Osteoblast (primary cell): ENCODE measurements at regions not wholly inside any gene's neighbourhood (a gene's known extent, or its start where the extent isn't known, plus 50 kb on each side); places are given as distances from the start of the nearest gene placed in this dataset.

Source experiments
- DNase-seq: peaks from one replicate; pipeline ENCODE4 v3.0.0; 2011; ENCODE audit warnings: low spot score, mixed read lengths; ENCODE audit not compliant: insufficient read length; ENCODE audit errors: missing footprints
- H2AFZ ChIP-seq: 2 replicates; pipeline ENCODE4 v1.6.0; 2011; ENCODE audit warnings: mild to moderate bottlenecking, low read length
- H3K27ac ChIP-seq: 2 replicates; pipeline ENCODE4 v1.5.1; 2011; ENCODE audit warnings: mild to moderate bottlenecking, low read depth, low read length, moderate library complexity
- H3K27me3 ChIP-seq: 2 replicates; pipeline ENCODE4 v1.6.0; 2012; ENCODE audit warnings: mild to moderate bottlenecking, control low read depth, inconsistent platforms, low read length, moderate library complexity; ENCODE audit not compliant: insufficient read depth
- H3K36me3 ChIP-seq: 2 replicates; pipeline ENCODE4 v1.5.1; 2011; ENCODE audit warnings: mild to moderate bottlenecking, low read length, control low read depth, moderate library complexity; ENCODE audit not compliant: insufficient read depth
- H3K4me1 ChIP-seq: 2 replicates; pipeline ENCODE4 v1.5.1; 2011; ENCODE audit warnings: mild to moderate bottlenecking, low read length, control low read depth, moderate library complexity; ENCODE audit not compliant: insufficient read depth
- H3K4me2 ChIP-seq: 2 replicates; pipeline ENCODE4 v1.6.0; 2011; ENCODE audit warnings: mild to moderate bottlenecking, low read length; ENCODE audit not compliant: insufficient read depth
- H3K4me3 ChIP-seq: fragments of 200-600 bp; sonication (generic); 3 replicates; pipeline ENCODE4 v1.5.1; 2012; ENCODE audit warnings: mild to moderate bottlenecking, low read length, inconsistent platforms; ENCODE audit not compliant: insufficient read depth
- H3K79me2 ChIP-seq: 2 replicates; pipeline ENCODE4 v1.6.0; 2012; ENCODE audit warnings: mild to moderate bottlenecking, low read length, control low read depth, inconsistent platforms; ENCODE audit not compliant: insufficient read depth
- H3K9me3 ChIP-seq: 2 replicates; pipeline ENCODE4 v1.5.1; 2011; ENCODE audit warnings: low read depth, low read length, control low read depth
- H4K20me1 ChIP-seq: 2 replicates; pipeline ENCODE4 v1.6.0; 2012; ENCODE audit warnings: mild to moderate bottlenecking, low read length, control low read depth; ENCODE audit not compliant: insufficient read depth
- TF ChIP-seq, protein P1 (sequence below): IDR thresholded peaks from 2 replicates; pipeline ENCODE4 v1.5.1; 2011; ENCODE audit warnings: mild to moderate bottlenecking, low read depth, low read length, moderate library complexity; ENCODE audit errors: extremely low read depth

DNA sequence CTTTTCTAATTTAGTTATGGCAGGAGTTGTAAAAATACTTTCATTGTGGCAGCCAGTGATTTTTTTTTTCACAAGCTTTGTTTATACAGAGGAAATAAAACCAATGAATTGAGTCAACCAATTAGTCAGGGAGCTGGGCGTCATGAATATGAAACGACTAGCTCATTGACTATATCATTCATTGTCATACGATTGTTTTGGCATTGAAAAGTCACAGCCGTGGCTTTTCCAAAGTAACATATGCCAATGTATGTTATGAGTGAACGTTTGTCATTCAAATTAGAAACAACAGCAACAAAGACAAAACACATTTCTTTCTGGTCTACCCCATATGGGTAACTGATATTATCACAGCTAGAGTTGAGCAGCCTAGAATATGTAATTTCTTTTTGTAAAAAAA lies 810.6 kb downstream of the EPHA7 start:
- Histone ChIP-seq H3K4me2 (no peak overlapping the region), H2AFZ (no peak overlapping the region), H3K4me1 (no peaks in the 10 kb centered on the region), H3K4me3 (no peak overlapping the region), H3K36me3 (no peaks in the 10 kb centered on the region), H3K27ac (no peak overlapping the region), H3K9me3 (no peaks in the 10 kb centered on the region), H3K27me3 (no peaks in the 10 kb centered on the region), H4K20me1 (no peaks in the 10 kb centered on the region), H3K79me2 (no peaks in the 10 kb centered on the region)
- TF ChIP-seq, protein P1, sequence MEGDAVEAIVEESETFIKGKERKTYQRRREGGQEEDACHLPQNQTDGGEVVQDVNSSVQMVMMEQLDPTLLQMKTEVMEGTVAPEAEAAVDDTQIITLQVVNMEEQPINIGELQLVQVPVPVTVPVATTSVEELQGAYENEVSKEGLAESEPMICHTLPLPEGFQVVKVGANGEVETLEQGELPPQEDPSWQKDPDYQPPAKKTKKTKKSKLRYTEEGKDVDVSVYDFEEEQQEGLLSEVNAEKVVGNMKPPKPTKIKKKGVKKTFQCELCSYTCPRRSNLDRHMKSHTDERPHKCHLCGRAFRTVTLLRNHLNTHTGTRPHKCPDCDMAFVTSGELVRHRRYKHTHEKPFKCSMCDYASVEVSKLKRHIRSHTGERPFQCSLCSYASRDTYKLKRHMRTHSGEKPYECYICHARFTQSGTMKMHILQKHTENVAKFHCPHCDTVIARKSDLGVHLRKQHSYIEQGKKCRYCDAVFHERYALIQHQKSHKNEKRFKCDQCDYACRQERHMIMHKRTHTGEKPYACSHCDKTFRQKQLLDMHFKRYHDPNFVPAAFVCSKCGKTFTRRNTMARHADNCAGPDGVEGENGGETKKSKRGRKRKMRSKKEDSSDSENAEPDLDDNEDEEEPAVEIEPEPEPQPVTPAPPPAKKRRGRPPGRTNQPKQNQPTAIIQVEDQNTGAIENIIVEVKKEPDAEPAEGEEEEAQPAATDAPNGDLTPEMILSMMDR, result no peak
- no peak for DNase-seq

DNA sequence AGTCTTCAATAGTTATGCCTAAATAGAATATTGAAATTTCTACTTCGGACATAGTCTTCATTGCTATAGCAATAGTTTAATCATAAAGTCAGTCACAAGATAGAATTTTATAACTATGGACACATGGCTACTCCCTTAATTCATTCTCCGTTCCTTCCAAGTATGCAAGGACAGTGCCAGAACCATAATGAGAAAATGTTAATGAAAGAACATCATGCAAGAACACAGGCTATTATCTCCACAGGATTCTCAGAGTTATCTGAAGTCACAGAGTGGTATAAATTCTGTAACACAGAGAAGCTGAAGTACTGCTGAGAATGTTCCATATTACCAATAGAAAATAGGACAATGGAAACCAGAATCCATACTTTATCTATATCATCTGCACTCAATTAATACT lies 826.2 kb downstream of the EPHA7 start:
- Histone ChIP-seq H3K9me3 (peaks cover 3% of the 10 kb centered on the region), H4K20me1 (no peaks in the 10 kb centered on the region), H3K79me2 (no peaks in the 10 kb centered on the region), H3K4me2 (no peak overlapping the region), H3K4me3 (no peak overlapping the region), H3K27me3 (no peaks in the 10 kb centered on the region), H3K4me1 (no peaks in the 10 kb centered on the region), H3K27ac (no peak overlapping the region), H2AFZ (no peak overlapping the region), H3K36me3 (no peaks in the 10 kb centered on the region)
- TF ChIP-seq, protein P1, result no peak
- no peak for DNase-seq

DNA sequence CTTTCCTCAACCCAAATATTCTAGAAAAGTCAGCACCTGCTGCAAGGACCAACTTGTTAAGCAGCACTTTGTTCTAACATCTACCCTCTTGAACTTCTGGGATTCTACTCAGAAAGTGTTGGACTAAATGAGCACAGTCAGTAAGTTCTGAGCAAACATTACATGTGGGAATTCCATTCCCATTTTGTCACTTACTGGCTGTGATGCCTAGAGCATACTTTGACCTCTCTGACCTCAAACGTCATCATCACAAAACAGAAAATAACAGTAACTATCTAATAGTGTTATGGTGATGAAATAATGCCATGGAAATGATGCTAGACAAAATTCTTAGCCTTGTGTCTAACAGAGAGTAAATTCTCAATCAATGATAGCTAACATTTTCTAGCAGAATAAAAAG lies 829.4 kb downstream of the EPHA7 start:
- TF ChIP-seq, protein P1, result no peak
- Histone ChIP-seq H3K27ac (no peak overlapping the region), H3K36me3 (no peaks in the 10 kb centered on the region), H3K9me3 (peaks cover 3% of the 10 kb centered on the region), H2AFZ (no peak overlapping the region), H3K79me2 (no peaks in the 10 kb centered on the region), H3K4me2 (no peak overlapping the region), H3K27me3 (no peaks in the 10 kb centered on the region), H3K4me1 (no peaks in the 10 kb centered on the region), H4K20me1 (no peaks in the 10 kb centered on the region), H3K4me3 (no peak overlapping the region)
- DNase-seq, result no peak

DNA sequence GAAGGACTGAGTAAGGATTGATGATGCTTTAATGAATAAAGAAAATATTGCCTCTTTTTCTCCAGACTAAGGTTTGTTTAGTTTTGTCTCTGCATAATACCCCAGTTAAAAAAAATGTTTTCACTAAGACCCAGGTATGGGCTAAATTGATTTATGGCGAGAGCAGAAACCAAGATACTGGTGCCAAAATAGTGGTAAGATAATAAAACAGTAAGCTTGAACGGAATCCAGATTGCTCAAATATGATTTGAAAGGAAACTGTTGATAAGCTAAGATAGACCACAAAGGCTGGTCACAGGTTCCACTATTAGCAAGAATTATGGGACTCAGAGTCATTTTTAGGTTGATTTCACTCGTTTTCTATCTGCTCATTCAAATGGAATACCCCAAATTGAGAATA lies 831.2 kb downstream of the EPHA7 start:
- Histone ChIP-seq H3K27ac (no peak overlapping the region), H3K4me2 (no peak overlapping the region), H3K4me1 (no peaks in the 10 kb centered on the region), H4K20me1 (no peaks in the 10 kb centered on the region), H3K4me3 (no peak overlapping the region), H3K9me3 (peaks cover 3% of the 10 kb centered on the region), H3K79me2 (no peaks in the 10 kb centered on the region), H3K36me3 (no peaks in the 10 kb centered on the region), H3K27me3 (no peaks in the 10 kb centered on the region), H2AFZ (no peak overlapping the region)
- TF ChIP-seq, protein P1, result no peak
- DNase-seq, result no peak
